ENCODE measurements at regions not wholly inside any gene's neighbourhood (a gene's known extent, or its start where the extent isn't known, plus 50 kb on each side); places are given as distances from the start of the nearest gene placed in this dataset.

- Mint-ChIP-seq H3K9me3 (no peaks in the 10 kb centered on the region), H3K4me3 (no peak overlapping the region), H3K4me1 (no peaks in the 10 kb centered on the region), H3K27ac (no peak overlapping the region), H3K27me3 (no peaks in the 10 kb centered on the region), H3K36me3 (ENCODE audit: low read depth) (no peaks in the 10 kb centered on the region)
- intact Hi-C loops (cut with micrococcal nuclease) = no loop called here
- no peak for DNase-seq
Measured at GRCh38 chr6:167546611-167547327, 221.9 kb downstream of the TTLL2 start.

GRCh38 chr6:167547328-167547692 lies 222.4 kb downstream of the TTLL2 start:
- intact Hi-C loops (cut with micrococcal nuclease) = no loop called here
- no peaks in the 10 kb centered on the region for H3K9me3 Mint-ChIP-seq
- no peaks in the 10 kb centered on the region for H3K4me1 Mint-ChIP-seq
- no peak overlapping the region for H3K27ac Mint-ChIP-seq
- no peaks in the 10 kb centered on the region for H3K27me3 Mint-ChIP-seq
- no peaks in the 10 kb centered on the region for H3K36me3 Mint-ChIP-seq (ENCODE audit: low read depth)
- no peak for DNase-seq
- H3K4me3 Mint-ChIP-seq = no peak overlapping the region

- Mint-ChIP-seq H3K27ac (no peak overlapping the region), H3K36me3 (ENCODE audit: low read depth) (no peaks in the 10 kb centered on the region), H3K9me3 (no peaks in the 10 kb centered on the region), H3K27me3 (no peaks in the 10 kb centered on the region), H3K4me1 (no peaks in the 10 kb centered on the region), H3K4me3 (no peak overlapping the region)
- intact Hi-C loops (cut with micrococcal nuclease) = no loop called here
- no peak for DNase-seq
Measured at GRCh38 chr6:167547751-167548150, 222.9 kb downstream of the TTLL2 start.

GRCh38 chr6:167548451-167548850 lies 223.6 kb downstream of the TTLL2 start:
- no peak overlapping the region for H3K27ac Mint-ChIP-seq

GRCh38 chr6:167549213-167549612 lies 224.3 kb downstream of the TTLL2 start:
- no peaks in the 10 kb centered on the region for H3K4me1 Mint-ChIP-seq
- intact Hi-C loops (cut with micrococcal nuclease) = no loop called here
- H3K27ac Mint-ChIP-seq = no peak overlapping the region
- H3K4me3 Mint-ChIP-seq = no peak overlapping the region
- H3K27me3 Mint-ChIP-seq = no peaks in the 10 kb centered on the region
- H3K36me3 Mint-ChIP-seq (ENCODE audit: low read depth) = no peaks in the 10 kb centered on the region
- no peak for DNase-seq
- H3K9me3 Mint-ChIP-seq = peaks cover 2% of the 10 kb centered on the region

More at GRCh38 chr6:167548451-167548850, 223.6 kb downstream of the TTLL2 start:
- Mint-ChIP-seq H3K9me3 (no peaks in the 10 kb centered on the region), H3K36me3 (ENCODE audit: low read depth) (no peaks in the 10 kb centered on the region), H3K4me3 (no peak overlapping the region), H3K27me3 (no peaks in the 10 kb centered on the region), H3K4me1 (no peaks in the 10 kb centered on the region)
- intact Hi-C loops (cut with micrococcal nuclease) = no loop called here
- DNase-seq = no peak

GRCh38 chr6:167550941-167551627 lies 226.2 kb downstream of the TTLL2 start:
- intact Hi-C loops (cut with micrococcal nuclease) = no loop called here
- peaks cover 6% of the 10 kb centered on the region for H3K9me3 Mint-ChIP-seq
- H3K4me3 Mint-ChIP-seq = no peak overlapping the region
- no peaks in the 10 kb centered on the region for H3K27me3 Mint-ChIP-seq
- H3K36me3 Mint-ChIP-seq (ENCODE audit: low read depth) = no peaks in the 10 kb centered on the region
- no peak overlapping the region for H3K27ac Mint-ChIP-seq
- no peaks in the 10 kb centered on the region for H3K4me1 Mint-ChIP-seq
- DNase-seq = no peak

GRCh38 chr6:167551628-167552257 lies 226.9 kb downstream of the TTLL2 start:
- DNase-seq = no peak
- H3K4me3 Mint-ChIP-seq = no peak overlapping the region
- intact Hi-C loops (cut with micrococcal nuclease) = no loop called here
- H3K36me3 Mint-ChIP-seq (ENCODE audit: low read depth) = no peaks in the 10 kb centered on the region
- peaks cover 10% of the 10 kb centered on the region for H3K9me3 Mint-ChIP-seq
- no peak overlapping the region for H3K27ac Mint-ChIP-seq
- H3K27me3 Mint-ChIP-seq = no peaks in the 10 kb centered on the region
- no peaks in the 10 kb centered on the region for H3K4me1 Mint-ChIP-seq

- DNase-seq = no peak
- H3K4me1 Mint-ChIP-seq = no peaks in the 10 kb centered on the region
- peaks cover 10% of the 10 kb centered on the region for H3K9me3 Mint-ChIP-seq
- no peaks in the 10 kb centered on the region for H3K27me3 Mint-ChIP-seq
- H3K27ac Mint-ChIP-seq = no peak overlapping the region
- H3K36me3 Mint-ChIP-seq (ENCODE audit: low read depth) = no peaks in the 10 kb centered on the region
- H3K4me3 Mint-ChIP-seq = no peak overlapping the region
- intact Hi-C loops (cut with micrococcal nuclease) = no loop called here
Measured at GRCh38 chr6:167552258-167552630, 227.4 kb downstream of the TTLL2 start.

GRCh38 chr6:167552961-167553735 lies 228.3 kb downstream of the TTLL2 start:
- H3K36me3 Mint-ChIP-seq (ENCODE audit: low read depth) = no peaks in the 10 kb centered on the region
- no peaks in the 10 kb centered on the region for H3K4me1 Mint-ChIP-seq
- H3K9me3 Mint-ChIP-seq = peaks cover 10% of the 10 kb centered on the region
- intact Hi-C loops (cut with micrococcal nuclease) = no loop called here
- no peak for DNase-seq
- no peak overlapping the region for H3K27ac Mint-ChIP-seq
- no peak overlapping the region for H3K4me3 Mint-ChIP-seq
- no peaks in the 10 kb centered on the region for H3K27me3 Mint-ChIP-seq

GRCh38 chr6:167553736-167554119 lies 228.8 kb downstream of the TTLL2 start:
- Mint-ChIP-seq H3K27ac (no peak overlapping the region), H3K36me3 (ENCODE audit: low read depth) (no peaks in the 10 kb centered on the region), H3K27me3 (no peaks in the 10 kb centered on the region), H3K9me3 (peaks cover 10% of the 10 kb centered on the region), H3K4me3 (no peak overlapping the region), H3K4me1 (no peaks in the 10 kb centered on the region)
- no peak for DNase-seq
- intact Hi-C loops (cut with micrococcal nuclease) = no loop called here

- intact Hi-C loops (cut with micrococcal nuclease) = no loop called here
- Mint-ChIP-seq H3K9me3 (peaks cover 10% of the 10 kb centered on the region), H3K36me3 (ENCODE audit: low read depth) (no peaks in the 10 kb centered on the region), H3K27me3 (no peaks in the 10 kb centered on the region), H3K4me3 (no peak overlapping the region), H3K4me1 (no peaks in the 10 kb centered on the region), H3K27ac (no peak overlapping the region)
- DNase-seq = no peak
Measured at GRCh38 chr6:167554854-167555253, 230.0 kb downstream of the TTLL2 start.

GRCh38 chr6:167555836-167556235 lies 230.9 kb downstream of the TTLL2 start:
- Mint-ChIP-seq H3K27ac (no peak overlapping the region), H3K4me1 (no peaks in the 10 kb centered on the region), H3K27me3 (no peaks in the 10 kb centered on the region), H3K9me3 (peaks cover 10% of the 10 kb centered on the region), H3K4me3 (no peak overlapping the region), H3K36me3 (ENCODE audit: low read depth) (no peaks in the 10 kb centered on the region)
- intact Hi-C loops (cut with micrococcal nuclease) = no loop called here
- DNase-seq = no peak

- intact Hi-C loops (cut with micrococcal nuclease) = no loop called here
- Mint-ChIP-seq H3K9me3 (peaks cover 14% of the 10 kb centered on the region), H3K27ac (no peak overlapping the region), H3K4me3 (no peak overlapping the region), H3K27me3 (no peaks in the 10 kb centered on the region), H3K36me3 (ENCODE audit: low read depth) (no peaks in the 10 kb centered on the region), H3K4me1 (no peaks in the 10 kb centered on the region)
- no peak for DNase-seq
Measured at GRCh38 chr6:167557675-167558074, 232.8 kb downstream of the TTLL2 start.
